ENCODE measurements at regions not wholly inside any gene's neighbourhood (a gene's known extent, or its start where the extent isn't known, plus 50 kb on each side); places are given as distances from the start of the nearest gene placed in this dataset.

DNA sequence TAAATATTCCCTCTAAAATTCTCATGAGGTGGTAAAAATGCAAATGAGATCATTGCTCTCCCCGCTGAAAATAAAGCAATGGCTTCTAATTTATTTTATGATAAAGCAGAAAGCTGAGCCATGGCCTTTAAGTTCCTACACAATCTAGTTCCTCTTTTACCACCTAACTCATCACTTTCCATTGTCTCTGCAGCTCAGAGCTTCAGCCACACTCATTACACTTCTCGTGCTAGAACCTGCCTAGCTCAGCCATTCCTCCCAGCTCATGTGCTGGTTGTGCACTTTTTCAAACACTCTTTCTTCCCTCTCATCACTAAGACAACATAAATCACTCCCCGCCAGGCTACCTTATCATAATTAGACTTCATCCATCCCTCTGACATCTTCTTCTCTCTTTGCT lies 1112.1 kb upstream of the PRKX start:
- TF ChIP-seq ZNF274 (IDR thresholded peaks at IDR 0.05; ENCODE audit: low read depth, low read length): no peak
- TF ChIP-seq YY1 (IDR thresholded peaks at IDR 0.05; ENCODE audit: insufficient read depth, insufficient read length): no peak
- TF ChIP-seq SUZ12 (IDR thresholded peaks at IDR 0.05; ENCODE audit: extremely low read depth, insufficient read depth, insufficient read length): no peak

All from NT2/D1 (cell line).